ENCODE measurements at regions not wholly inside any gene's neighbourhood (a gene's known extent, or its start where the extent isn't known, plus 50 kb on each side); places are given as distances from the start of the nearest gene placed in this dataset.

DNA sequence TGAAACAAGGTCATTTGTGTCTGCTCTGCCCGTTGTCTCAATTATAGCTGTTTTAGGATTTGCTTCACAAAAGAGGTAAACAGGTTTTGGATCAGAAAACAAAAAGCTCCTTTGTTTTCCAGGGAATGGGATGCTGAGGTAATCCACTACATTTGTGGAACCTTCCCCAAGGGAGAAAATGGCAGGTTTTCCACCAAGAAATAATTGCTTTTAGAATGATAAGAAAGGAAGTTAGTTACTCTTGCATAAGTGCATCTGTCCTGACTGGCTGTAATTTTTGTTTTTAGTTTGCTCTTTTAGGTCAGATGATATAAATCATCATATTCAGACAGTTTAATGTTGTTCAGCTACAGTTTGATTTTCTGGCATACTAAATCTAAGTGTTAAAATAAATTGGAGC lies 198.5 kb upstream of the COL8A1 start:
- no peak for DNase-seq (ENCODE audit: low spot score)

GRCh38 chr3:99434190-99434589 lies 204.2 kb upstream of the COL8A1 start:
- DNase-seq (ENCODE audit: low spot score), result no peak

- no peak for DNase-seq (ENCODE audit: low spot score)
Measured at GRCh38 chr3:99430348-99431134, 207.9 kb upstream of the COL8A1 start.

GRCh38 chr3:99429502-99429901 lies 208.9 kb upstream of the COL8A1 start:
- no peak for DNase-seq (ENCODE audit: low spot score)

DNA sequence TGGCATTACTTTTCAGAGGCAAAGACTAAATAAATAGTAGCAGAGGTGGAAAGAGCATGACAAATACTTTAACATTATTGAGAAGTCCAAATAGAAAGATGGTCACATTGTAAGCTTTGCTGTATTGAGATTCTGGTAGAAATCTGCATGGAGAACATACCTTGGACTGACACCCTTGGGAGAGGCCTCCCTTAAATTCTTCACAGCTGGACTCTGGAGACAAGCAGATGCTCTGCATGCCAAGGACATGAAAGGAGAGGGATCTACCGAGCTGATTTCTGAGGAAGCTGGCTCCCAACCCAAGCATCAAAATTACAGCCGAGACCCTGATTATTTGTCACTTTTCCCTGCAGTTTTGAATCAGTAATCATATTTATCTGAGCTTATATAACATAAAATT lies 212.5 kb upstream of the COL8A1 start:
- no peak for DNase-seq (ENCODE audit: low spot score)

GRCh38 chr3:99419116-99419515 lies 219.3 kb upstream of the COL8A1 start:
- DNase-seq (ENCODE audit: low spot score), result no peak

GRCh38 chr3:99418709-99419108 lies 219.7 kb upstream of the COL8A1 start:
- no peak for DNase-seq (ENCODE audit: low spot score)

- DNase-seq (ENCODE audit: low spot score), result no peak
Measured at GRCh38 chr3:99418209-99418635, 220.2 kb upstream of the COL8A1 start.

- no peak for DNase-seq (ENCODE audit: low spot score)
Measured at GRCh38 chr3:99413504-99413903, 224.9 kb upstream of the COL8A1 start.

GRCh38 chr3:99410789-99411311 lies 227.5 kb upstream of the COL8A1 start:
- DNase-seq (ENCODE audit: low spot score), result no peak

GRCh38 chr3:99409961-99410360 lies 228.4 kb upstream of the COL8A1 start:
- no peak for DNase-seq (ENCODE audit: low spot score)

DNA sequence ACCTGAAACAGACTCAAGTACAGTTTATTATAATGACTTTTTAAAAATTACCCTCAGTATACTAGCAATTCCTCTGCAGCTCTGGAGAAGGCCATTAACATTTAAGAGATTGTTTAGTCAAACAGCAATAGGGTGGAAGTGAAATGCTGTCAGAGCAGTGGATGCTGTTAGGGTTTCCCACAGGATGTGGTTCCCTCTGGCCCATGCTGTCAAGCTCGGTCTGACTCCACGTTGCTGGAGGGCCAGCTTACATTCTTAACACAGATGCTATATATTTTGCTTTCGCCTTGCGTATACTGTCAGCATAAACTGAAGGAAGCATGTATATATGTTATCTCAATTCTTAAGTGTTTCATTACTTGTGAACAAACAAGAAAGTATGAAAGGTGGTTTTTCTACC lies 231.1 kb upstream of the COL8A1 start:
- no peak for DNase-seq (ENCODE audit: low spot score)

GRCh38 chr3:99402755-99403154 lies 235.6 kb upstream of the COL8A1 start:
- no peak for DNase-seq (ENCODE audit: low spot score)

- DNase-seq (ENCODE audit: low spot score), result no peak
Measured at GRCh38 chr3:99400352-99400751, 238.0 kb upstream of the COL8A1 start.

DNA sequence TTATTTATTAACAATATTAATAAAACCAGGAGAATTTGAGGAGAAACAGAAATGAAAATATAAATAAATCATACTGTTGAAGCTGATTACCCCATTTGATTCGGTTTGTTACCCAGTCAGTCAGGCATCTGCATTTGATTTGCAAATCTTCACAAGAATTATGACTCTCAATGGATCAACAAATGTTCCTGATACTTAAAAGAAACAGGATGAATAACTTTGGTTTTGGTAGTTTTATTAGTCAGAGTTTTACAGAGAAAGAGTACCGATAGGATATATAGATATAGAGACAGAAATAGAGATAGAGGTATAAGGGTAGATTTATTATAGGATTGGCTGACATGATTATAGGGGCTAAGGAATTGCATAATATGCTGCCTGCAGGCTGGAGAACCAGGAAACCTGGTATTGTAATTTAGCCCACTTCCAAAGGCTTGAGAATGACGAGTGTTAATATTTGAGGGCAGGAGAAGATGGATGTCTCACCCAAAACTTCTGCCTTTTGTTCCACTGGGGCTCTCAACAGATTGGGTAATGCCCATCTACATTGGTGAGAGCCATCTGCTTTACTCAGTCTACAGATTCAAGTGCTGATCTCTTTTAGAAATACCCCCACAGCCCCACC lies 241.6 kb upstream of the COL8A1 start:
- DNase-seq (ENCODE audit: low spot score), result no peak

- DNase-seq (ENCODE audit: low spot score), result no peak
Measured at GRCh38 chr3:99394831-99395778, 243.3 kb upstream of the COL8A1 start.

DNA sequence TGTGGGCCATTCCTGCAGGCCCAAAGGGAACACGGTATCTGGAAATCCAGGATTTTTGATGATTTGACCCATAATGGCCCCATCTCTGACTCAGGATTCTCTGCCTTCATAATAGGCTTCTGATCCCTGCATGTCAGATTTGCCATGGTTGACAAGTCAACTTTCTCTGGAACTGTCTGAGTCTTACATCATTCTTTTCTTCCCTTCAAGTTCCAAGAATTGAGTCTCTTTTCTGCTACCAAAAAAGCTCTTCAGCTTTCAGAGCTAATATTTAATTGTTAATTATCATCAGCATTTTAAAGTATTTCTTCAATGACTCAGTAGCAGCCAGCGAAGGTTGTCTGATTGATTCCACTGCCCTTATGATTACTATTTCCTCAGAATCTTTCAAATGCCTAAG lies 244.4 kb upstream of the COL8A1 start:
- no peak for DNase-seq (ENCODE audit: low spot score)

DNA sequence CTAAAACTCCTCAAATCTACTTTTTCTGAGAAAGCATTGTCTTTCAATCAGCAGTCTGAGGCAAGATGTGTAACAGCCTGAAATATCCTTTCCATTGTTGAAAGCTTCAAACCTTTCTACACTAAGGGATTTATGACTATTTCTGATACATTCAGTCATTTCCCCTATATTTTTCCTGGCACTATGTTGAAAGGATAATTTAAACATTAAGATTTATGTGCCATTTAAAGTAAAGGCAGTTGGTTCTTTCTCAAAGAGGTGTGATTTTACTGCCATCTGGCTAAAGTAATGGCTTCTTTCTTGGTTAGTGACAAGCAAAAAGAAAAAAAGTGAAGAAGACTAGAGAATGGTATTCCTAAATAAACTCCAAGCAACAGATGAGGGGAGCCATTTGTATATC lies 249.6 kb upstream of the COL8A1 start:
- no peak for DNase-seq (ENCODE audit: low spot score)

- no peak for DNase-seq (ENCODE audit: low spot score)
Measured at GRCh38 chr3:99384596-99384995, 253.8 kb upstream of the COL8A1 start.

- no peak for DNase-seq (ENCODE audit: low spot score)
Measured at GRCh38 chr3:99376926-99377325, 261.5 kb upstream of the COL8A1 start.

DNA sequence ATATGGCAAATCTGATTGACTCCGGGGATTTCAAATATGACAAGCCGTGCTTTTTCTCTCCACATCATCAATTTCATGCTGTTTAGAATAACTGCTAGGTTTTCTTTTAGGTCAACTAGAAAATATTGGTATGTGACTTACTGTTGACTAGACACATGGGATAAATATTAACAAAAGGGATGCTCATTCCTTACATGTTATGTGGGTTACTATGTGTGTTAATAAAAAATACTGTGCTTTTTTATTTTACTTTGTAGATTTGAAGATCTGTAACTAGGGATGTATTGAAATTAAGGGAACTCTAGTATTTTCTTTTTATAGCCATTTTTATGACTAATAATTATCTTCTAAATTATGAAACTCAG lies 264.6 kb upstream of the COL8A1 start:
- DNase-seq (ENCODE audit: low spot score), result no peak

DNA sequence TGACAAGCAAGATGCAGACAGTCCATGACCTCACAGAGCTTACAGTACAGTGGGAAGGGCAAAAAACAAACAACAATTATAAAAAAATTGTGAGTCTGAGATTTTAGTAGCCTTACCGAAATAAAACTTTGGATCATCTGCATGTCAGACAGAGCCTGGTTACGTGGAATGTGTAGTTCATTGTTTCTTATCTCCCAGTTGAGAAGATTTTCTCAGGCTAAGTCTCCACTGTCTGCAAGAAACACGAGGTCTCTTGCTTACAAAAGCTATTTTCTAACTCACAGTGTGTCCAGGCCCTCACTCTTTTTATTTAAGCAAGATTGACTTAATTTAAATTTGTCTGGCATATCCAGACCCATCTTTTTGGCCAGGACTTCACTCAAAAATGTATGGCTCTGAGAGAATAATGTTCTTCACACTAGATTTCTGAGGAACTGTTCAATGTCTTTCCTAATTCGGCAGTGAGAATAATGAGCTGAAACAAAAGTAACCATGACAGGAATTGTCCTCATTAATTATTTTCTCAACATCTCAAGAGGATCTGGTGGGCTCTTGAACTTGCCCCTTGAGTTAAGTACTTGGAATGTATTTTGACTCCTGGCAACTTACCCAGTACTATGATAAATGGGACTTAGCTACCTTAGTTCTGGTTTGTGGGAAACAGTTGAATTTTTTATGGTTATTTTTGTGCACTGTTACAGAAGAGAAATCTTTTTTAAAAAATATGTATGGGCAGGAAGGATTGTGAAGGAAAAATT lies 265.1 kb upstream of the COL8A1 start:
- DNase-seq (ENCODE audit: low spot score), result no peak

Measured in left forelimb (tissue), 1 donor.